A549 (cell line): ENCODE measurements at regions not wholly inside any gene's neighbourhood (a gene's known extent, or its start where the extent isn't known, plus 50 kb on each side); places are given as distances from the start of the nearest gene placed in this dataset.

ENCODE experiments used
- ATAC-seq, 2 experiments: fragments of 200-7000 bp in 1 of 2; fragments of >200 bp in 1 of 2; cut with Nextera tagmentation in 1 of 2; cut with Tn5 transposase in 1 of 2; 3 replicates each; pipeline versions ENCODE4 v1.8.0 to v1.9.1; 2018 to 2020; ENCODE audit warnings: mild to moderate bottlenecking in 1 of 2, moderate library complexity in 1 of 2
- CTCF ChIA-PET: fragments of 300-600 bp; sonication (Branson Sonifier 250); formaldehyde crosslinking; extraction: SDS; loops from one replicate; lab custom pipeline; 2021; ENCODE audit warnings: antibody characterized with exemption, inconsistent platforms; lab: Yijun Ruan, JAX
- POLR2A ChIA-PET: fragments of 350-600 bp; formaldehyde crosslinking; extraction: SDS; loops from one replicate; lab custom pipeline; 2021; ENCODE audit warnings: antibody characterized with exemption, inconsistent platforms; lab: Yijun Ruan, JAX
- DNase-seq, 2 experiments: peaks; one replicate each; pipeline versions ENCODE4 v3.0.0 to v3.0.0-alpha.2; 2011 to 2016; ENCODE audit warnings: low read depth in 1 of 2, low spot score in 1 of 2
- FAIRE-seq: peaks from 2 replicates; lab custom pipeline; 2011; peaks lifted over from hg19 to GRCh38; lab: Jason Lieb, UNC
- H3K27ac ChIP-seq, 2 experiments: fragments of >200 bp; sonication (Bioruptor Twin); formaldehyde crosslinking; 3 replicates each; pipeline ENCODE4 v1.5.1; 2016 to 2017
- H3K4me1 ChIP-seq: fragments of >200 bp; sonication (Bioruptor Twin); formaldehyde crosslinking; 3 replicates; pipeline ENCODE4 v1.6.1; 2016
- H3K4me2 ChIP-seq: fragments of >200 bp; sonication (Bioruptor Twin); formaldehyde crosslinking; 3 replicates; pipeline ENCODE4 v1.6.1; 2016
- H3K4me3 ChIP-seq: fragments of >200 bp; sonication (Bioruptor Twin); formaldehyde crosslinking; 3 replicates; pipeline ENCODE4 v1.5.1; 2016
- H3K9me3 ChIP-seq: fragments of >200 bp; sonication (Bioruptor Twin); formaldehyde crosslinking; 3 replicates; pipeline ENCODE4 v1.6.1; 2016
- CHD2 ChIP-seq: fragments of 150-350 bp; IDR thresholded peaks from 2 replicates; pipeline ENCODE4 v1.6.1; 2014; ENCODE audit warnings: low read length; ENCODE audit not compliant: partially characterized antibody
- CHD4 ChIP-seq: fragments of 200-600 bp; sonication (generic); IDR thresholded peaks from 2 replicates; pipeline ENCODE4 v1.6.1; 2016; ENCODE audit warnings: antibody characterized with exemption, mild to moderate bottlenecking, borderline replicate concordance
- E2F6 ChIP-seq: IDR thresholded peaks from 2 replicates; pipeline ENCODE4 v1.6.1; 2012; ENCODE audit warnings: low read depth, borderline replicate concordance
- ELK1 ChIP-seq: fragments of 150-350 bp; IDR thresholded peaks from 2 replicates; pipeline ENCODE4 v1.6.1; 2014; ENCODE audit warnings: low read depth, mild to moderate bottlenecking, low read length
- EP300 ChIP-seq, 2 experiments: fragments of >200 bp; sonication (Bioruptor Twin); formaldehyde crosslinking; IDR thresholded peaks; 2 replicates in 1 of 2; 3 replicates in 1 of 2; pipeline ENCODE4 v1.6.1; 2016 to 2017
- FOSL2 ChIP-seq, 2 experiments: fragments of 450-650 bp in 1 of 2; fragments of >200 bp in 1 of 2; sonication (Bioruptor Twin) in 1 of 2; formaldehyde crosslinking; IDR thresholded peaks; 2 replicates each; pipeline versions ENCODE4 v1.5.0 to v1.6.1; 2016 to 2020; ENCODE audit warnings: mild to moderate bottlenecking in 1 of 2, moderate library complexity in 1 of 2
- FOXS1 ChIP-seq: fragments of 250-450 bp; sonication (Bioruptor Pico); IDR thresholded peaks from 2 replicates; pipeline ENCODE4 v1.5.0; 2020; ENCODE audit warnings: mild to moderate bottlenecking, moderate library complexity
- GATA3 ChIP-seq: IDR thresholded peaks from 2 replicates; pipeline ENCODE4 v1.6.1; 2012; ENCODE audit warnings: borderline replicate concordance
- HEYL ChIP-seq: fragments of 250-450 bp; sonication (Bioruptor Pico); IDR thresholded peaks from 2 replicates; pipeline ENCODE4 v1.8.0; 2021; ENCODE audit warnings: mild to moderate bottlenecking, moderate library complexity
- HMGXB4 ChIP-seq: fragments of 250-450 bp; sonication (Bioruptor Pico); IDR thresholded peaks from 2 replicates; pipeline ENCODE4 v1.5.0; 2021; ENCODE audit warnings: mild to moderate bottlenecking, moderate library complexity, borderline replicate concordance
- HOXA7 ChIP-seq: fragments of 250-450 bp; sonication (Bioruptor Pico); IDR thresholded peaks from 2 replicates; pipeline ENCODE4 v1.5.0; 2020; ENCODE audit warnings: mild to moderate bottlenecking, moderate library complexity
- HOXB13 ChIP-seq: fragments of 250-450 bp; sonication (Bioruptor Pico); IDR thresholded peaks from 2 replicates; pipeline ENCODE4 v1.5.0; 2020; ENCODE audit warnings: low read depth, mild to moderate bottlenecking, moderate library complexity
- JUN ChIP-seq, 2 experiments: fragments of >200 bp; sonication (Bioruptor Twin); formaldehyde crosslinking; IDR thresholded peaks; 2 replicates in 1 of 2; 3 replicates in 1 of 2; pipeline ENCODE4 v1.6.1; 2016 to 2017
- JUNB ChIP-seq: fragments of >200 bp; sonication (Bioruptor Twin); formaldehyde crosslinking; IDR thresholded peaks from 2 replicates; pipeline ENCODE4 v1.6.1; 2016
- KDM5A ChIP-seq: fragments of 200-600 bp; sonication (generic); IDR thresholded peaks from 2 replicates; pipeline ENCODE4 v1.6.1; 2016; ENCODE audit warnings: antibody characterized with exemption, mild to moderate bottlenecking
- MAZ ChIP-seq: fragments of 150-350 bp; IDR thresholded peaks from 2 replicates; pipeline ENCODE4 v1.6.1; 2014; ENCODE audit warnings: antibody characterized with exemption, low read depth, low read length, borderline replicate concordance
- NFE2L2 ChIP-seq: fragments of 150-350 bp; conservative IDR thresholded peaks from 2 replicates; pipeline ENCODE4 v1.6.1; 2014; ENCODE audit warnings: low read length
- NPAS2 ChIP-seq: fragments of 250-450 bp; sonication (Bioruptor Pico); IDR thresholded peaks from 2 replicates; pipeline ENCODE4 v1.8.0; 2022; ENCODE audit warnings: mild to moderate bottlenecking, moderate library complexity, borderline replicate concordance
- PBX3 ChIP-seq: IDR thresholded peaks from 2 replicates; pipeline ENCODE4 v1.6.1; 2012
- POLR2A ChIP-seq: IDR thresholded peaks from 2 replicates; pipeline ENCODE4 v1.6.1; 2012; ENCODE audit warnings: mild to moderate bottlenecking, low read length
- POLR2AphosphoS2 ChIP-seq: conservative IDR thresholded peaks from 2 replicates; pipeline ENCODE4 v1.6.1; 2012; ENCODE audit warnings: low read length, improper control_type of control experiment, inconsistent platforms
- RAD21 ChIP-seq, 2 experiments: fragments of >200 bp in 1 of 2; sonication (Bioruptor Twin) in 1 of 2; formaldehyde crosslinking in 1 of 2; IDR thresholded peaks in 1 of 2; conservative IDR thresholded peaks in 1 of 2; 2 replicates in 1 of 2; 3 replicates in 1 of 2; pipeline ENCODE4 v1.6.1; 2012 to 2018; ENCODE audit warnings: inconsistent platforms in 1 of 2
- RARB ChIP-seq: fragments of 250-450 bp; sonication (Bioruptor Pico); IDR thresholded peaks from 2 replicates; pipeline ENCODE4 v1.8.0; 2021; ENCODE audit warnings: mild to moderate bottlenecking, moderate library complexity
- RNF2 ChIP-seq: fragments of 200-600 bp; sonication (generic); IDR thresholded peaks from 2 replicates; pipeline ENCODE4 v1.6.1; 2016; ENCODE audit warnings: low read depth, mild to moderate bottlenecking, antibody characterized with exemption, moderate library complexity, borderline replicate concordance
- SMC3 ChIP-seq: fragments of >200 bp; sonication (Bioruptor Twin); formaldehyde crosslinking; IDR thresholded peaks from 3 replicates; pipeline ENCODE4 v1.6.1; 2018; ENCODE audit warnings: inconsistent platforms
- TFCP2L1 ChIP-seq: fragments of 250-450 bp; sonication (Bioruptor Pico); IDR thresholded peaks from 2 replicates; pipeline ENCODE4 v1.5.0; 2021; ENCODE audit warnings: mild to moderate bottlenecking
- TP53 ChIP-seq: fragments of 250-450 bp; sonication (Bioruptor Pico); IDR thresholded peaks from 2 replicates; pipeline ENCODE4 v1.5.0; 2021; ENCODE audit warnings: mild to moderate bottlenecking, moderate library complexity
- ZC3H11A ChIP-seq: fragments of 450-650 bp; IDR thresholded peaks from 2 replicates; pipeline ENCODE4 v1.6.1; 2014; ENCODE audit warnings: antibody characterized with exemption, mild to moderate bottlenecking
- ZFP36 ChIP-seq: fragments of 450-650 bp; IDR thresholded peaks from 2 replicates; pipeline ENCODE4 v1.6.1; 2014; ENCODE audit warnings: borderline replicate concordance; ENCODE audit not compliant: partially characterized antibody
- ZSCAN20 ChIP-seq: fragments of 250-450 bp; sonication (Bioruptor Pico); IDR thresholded peaks from 2 replicates; pipeline ENCODE4 v1.8.0; 2022; ENCODE audit warnings: mild to moderate bottlenecking, moderate library complexity
- WGBS: methylation state at CpG from one replicate; pipeline ENCODE4 v1.1.6; 2017; ENCODE audit errors: missing lambda C conversion rate; 5-methylcytosine and 5-hydroxymethylcytosine counted together
- TF ChIP-seq, protein P1 (sequence below): IDR thresholded peaks from 2 replicates; pipeline ENCODE4 v1.6.1; 2012
- TF ChIP-seq, protein P2 (sequence below): fragments of 450-650 bp; IDR thresholded peaks from 2 replicates; pipeline ENCODE4 v1.6.1; 2014; ENCODE audit warnings: antibody characterized with exemption

DNA sequence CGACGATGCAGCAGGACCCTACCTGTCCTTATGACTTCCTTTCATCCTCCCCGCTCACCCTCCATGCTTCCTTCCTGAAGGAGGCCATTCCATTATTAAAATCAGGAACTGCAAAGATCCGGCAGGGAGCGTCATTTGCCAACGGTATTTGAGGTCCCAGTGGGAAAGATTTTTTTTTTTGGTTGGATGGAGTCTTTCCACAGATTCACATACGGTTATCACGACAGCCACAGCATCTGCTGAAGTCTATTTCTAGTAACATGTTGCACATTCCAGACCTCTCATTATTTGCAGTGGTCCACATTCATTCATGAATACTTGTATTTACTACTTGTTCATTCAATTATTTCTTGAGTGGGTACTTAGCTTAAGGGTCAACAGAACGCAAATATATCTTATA is 94.7 kb upstream of the LYZL2 start:
- ATAC-seq (no peak), FAIRE-seq (no peak), DNase-seq (no peak)
- POLR2A ChIA-PET: no interaction called here
- no peaks in the 10 kb centered on the region for H3K9me3 ChIP-seq
- CTCF ChIA-PET: interaction anchor here (0.6 to 1.0 kb wide), 5 partner anchors 22 to 1084 kb away, joined by 3 read pairs; no protein-coding TSS in a partner anchor
- TF ChIP-seq ZC3H11A (no peak), HMGXB4 (no peak), ZFP36 (no peak), EP300 (IDR thresholded peaks at IDR 0.05) (no peak), KDM5A (no peak), ZSCAN20 (CRISPR knock-in tag) (no peak), HOXB13 (CRISPR knock-in tag) (no peak), FOXS1 (CRISPR knock-in tag) (no peak), NPAS2 (CRISPR knock-in tag) (no peak), PBX3 (no peak), CHD2 (no peak), RNF2 (no peak), HEYL (CRISPR knock-in tag) (no peak), JUNB (no peak), TFCP2L1 (CRISPR knock-in tag) (no peak), CHD4 (no peak), GATA3 (no peak)
- TF ChIP-seq, protein P1, sequence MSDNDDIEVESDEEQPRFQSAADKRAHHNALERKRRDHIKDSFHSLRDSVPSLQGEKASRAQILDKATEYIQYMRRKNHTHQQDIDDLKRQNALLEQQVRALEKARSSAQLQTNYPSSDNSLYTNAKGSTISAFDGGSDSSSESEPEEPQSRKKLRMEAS: no peak
- WGBS: 86% methylated on average over 9 of the region's 9 CpGs
- H3K4me2 ChIP-seq: no peak overlapping the region
- no peaks in the 10 kb centered on the region for H3K4me1 ChIP-seq
- no peak overlapping the region for H3K4me3 ChIP-seq
- no peak overlapping the region for H3K27ac ChIP-seq

- Histone ChIP-seq H3K4me3 (no peak overlapping the region), H3K4me1 (no peaks in the 10 kb centered on the region), H3K9me3 (no peaks in the 10 kb centered on the region), H3K4me2 (no peak overlapping the region), H3K27ac (no peak overlapping the region)
- 90% methylated on average over 10 of the region's 10 CpGs for WGBS
- ATAC-seq (no peak), FAIRE-seq (no peak), DNase-seq (no peak)
- POLR2A ChIA-PET: no interaction called here
- CTCF ChIA-PET: interaction anchor here (1.1 to 3.2 kb wide), 4 partner anchors 26 to 58 kb away, joined by 3 to 15 read pairs (median 4); no protein-coding TSS in a partner anchor
- TF ChIP-seq NFE2L2 (no peak), SMC3 (no peak), FOSL2 (IDR thresholded peaks at IDR 0.05) (no peak), FOSL2 (CRISPR knock-in tag; IDR thresholded peaks at IDR 0.05) (no peak), E2F6 (no peak), PBX3 (no peak), HOXA7 (CRISPR knock-in tag) (no peak), RAD21 (conservative IDR thresholded peaks at IDR 0.05 in 1 of 2, IDR thresholded peaks at IDR 0.05 in 1 of 2) (no peak), TP53 (CRISPR knock-in tag) (no peak), POLR2AphosphoS2 (no peak), ELK1 (no peak), POLR2A (no peak), KDM5A (no peak), ZC3H11A (no peak), RARB (CRISPR knock-in tag) (no peak), MAZ (no peak), JUN (IDR thresholded peaks at IDR 0.05) (no peak)
- TF ChIP-seq, protein P1: no peak
- TF ChIP-seq, protein P2, sequence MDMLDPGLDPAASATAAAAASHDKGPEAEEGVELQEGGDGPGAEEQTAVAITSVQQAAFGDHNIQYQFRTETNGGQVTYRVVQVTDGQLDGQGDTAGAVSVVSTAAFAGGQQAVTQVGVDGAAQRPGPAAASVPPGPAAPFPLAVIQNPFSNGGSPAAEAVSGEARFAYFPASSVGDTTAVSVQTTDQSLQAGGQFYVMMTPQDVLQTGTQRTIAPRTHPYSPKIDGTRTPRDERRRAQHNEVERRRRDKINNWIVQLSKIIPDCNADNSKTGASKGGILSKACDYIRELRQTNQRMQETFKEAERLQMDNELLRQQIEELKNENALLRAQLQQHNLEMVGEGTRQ: no peak
Observed at GRCh38 chr10:30722956-30723620, 93.5 kb upstream of the LYZL2 start.
